SJSA1 (cell line): ENCODE measurements at regions not wholly inside any gene's neighbourhood (a gene's known extent, or its start where the extent isn't known, plus 50 kb on each side); places are given as distances from the start of the nearest gene placed in this dataset.
"Not testable (repeated sequence)": the region's sequence is repeated elsewhere in the genome, so short reads cannot be mapped to it uniquely, and the experiment has no call there.

ENCODE experiments used
- DNase-seq, 2 experiments: peaks; one replicate each; pipeline ENCODE4 v3.0.0-alpha.2; 2015 to 2020; ENCODE audit warnings: low spot score in 2 of 2, low read depth in 1 of 2
- H3K27ac ChIP-seq: fragments of 250-450 bp; sonication (Bioruptor Pico); 2 replicates; pipeline ENCODE4 v1.5.1; 2020; ENCODE audit warnings: mild to moderate bottlenecking, moderate library complexity
- H3K27me3 ChIP-seq: fragments of 250-450 bp; sonication (Bioruptor Pico); replicated peaks from 2 replicates; pipeline ENCODE4 v1.5.1; 2020; ENCODE audit warnings: mild to moderate bottlenecking, moderate library complexity
- H3K36me3 ChIP-seq: fragments of 250-450 bp; sonication (Bioruptor Pico); 2 replicates; pipeline ENCODE4 v1.5.1; 2020; ENCODE audit warnings: mild to moderate bottlenecking
- H3K4me1 ChIP-seq: fragments of 250-450 bp; sonication (Bioruptor Pico); replicated peaks from 2 replicates; pipeline ENCODE4 v1.6.1; 2021; ENCODE audit warnings: mild to moderate bottlenecking
- H3K4me3 ChIP-seq: fragments of 250-450 bp; sonication (Bioruptor Pico); 2 replicates; pipeline ENCODE4 v1.5.1; 2020; ENCODE audit warnings: mild to moderate bottlenecking
- H3K9me3 ChIP-seq: fragments of 250-450 bp; sonication (Bioruptor Pico); replicated peaks from 2 replicates; pipeline ENCODE4 v1.5.1; 2020; ENCODE audit warnings: mild to moderate bottlenecking

DNA sequence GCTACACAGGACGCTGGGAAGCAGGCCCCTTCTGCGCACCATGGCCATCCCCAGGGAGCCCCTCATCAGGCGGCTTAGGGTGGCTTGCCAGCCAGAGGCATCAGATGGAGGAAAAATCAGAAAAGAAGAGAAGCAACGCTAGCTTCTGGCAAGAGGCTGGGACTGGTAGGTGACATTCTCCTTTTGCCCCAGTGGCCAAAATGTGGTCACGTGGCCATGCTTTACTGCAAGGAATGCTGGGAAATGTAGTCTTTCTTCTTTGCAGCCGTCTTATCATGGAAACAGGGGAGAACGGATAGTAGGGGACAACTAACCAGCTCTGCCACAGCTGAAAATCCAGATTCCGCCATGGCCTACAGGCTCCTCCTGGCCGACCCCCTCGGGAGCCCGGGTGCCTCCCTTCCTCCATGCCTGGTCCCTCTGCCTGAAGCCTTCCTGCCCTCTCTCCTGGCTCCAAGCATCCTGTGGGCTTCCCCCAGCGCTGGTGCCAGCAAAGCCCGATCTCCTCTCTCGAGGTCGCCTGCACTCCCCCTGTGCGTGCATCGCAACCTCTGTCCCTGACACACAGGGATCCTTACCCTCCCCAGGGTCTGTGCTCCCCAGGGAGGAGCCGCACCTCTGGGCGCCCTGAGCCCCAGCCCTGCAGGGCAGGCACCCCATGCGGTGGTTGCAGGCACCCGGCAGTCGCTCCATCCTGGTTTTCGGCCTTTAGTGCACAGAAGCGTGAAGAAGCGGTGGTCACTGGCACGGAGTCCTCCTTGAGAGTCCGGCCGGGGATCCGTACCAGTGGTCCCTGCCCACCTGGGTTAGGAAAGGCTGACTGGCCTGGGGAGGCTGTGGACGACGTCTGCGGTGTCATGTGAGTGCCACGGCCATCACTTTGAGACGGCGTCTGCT, 307.7 kb downstream of the TP53TG3F start:
- not testable (repeated sequence) for H3K36me3 ChIP-seq, H3K27me3 ChIP-seq, H3K27ac ChIP-seq, H3K4me3 ChIP-seq, H3K4me1 ChIP-seq, DNase-seq, H3K9me3 ChIP-seq

- not testable (repeated sequence) for H3K27ac ChIP-seq, DNase-seq, H3K9me3 ChIP-seq, H3K36me3 ChIP-seq, H3K4me3 ChIP-seq, H3K4me1 ChIP-seq, H3K27me3 ChIP-seq
These were observed 309.3 kb downstream of the TP53TG3F start for GRCh38 chr16:33768710-33769109.

- not testable (repeated sequence) for H3K4me1 ChIP-seq, H3K9me3 ChIP-seq, H3K27ac ChIP-seq, H3K27me3 ChIP-seq, H3K36me3 ChIP-seq, DNase-seq, H3K4me3 ChIP-seq
These were observed 309.9 kb downstream of the TP53TG3F start for GRCh38 chr16:33769180-33769846.

GRCh38 chr16:33770478-33770877, 311.1 kb downstream of the TP53TG3F start:
- DNase-seq, H3K4me1 ChIP-seq, H3K36me3 ChIP-seq, H3K9me3 ChIP-seq, H3K27me3 ChIP-seq, H3K4me3 ChIP-seq, H3K27ac ChIP-seq: not testable (repeated sequence)

GRCh38 chr16:33771211-33771610, 311.8 kb downstream of the TP53TG3F start:
- H3K27me3 ChIP-seq, H3K4me3 ChIP-seq, H3K4me1 ChIP-seq, H3K27ac ChIP-seq, H3K9me3 ChIP-seq, H3K36me3 ChIP-seq: not testable (repeated sequence)
- DNase-seq, result peak in 1 of 2 experiments; percentile 31

- H3K36me3 ChIP-seq, H3K27ac ChIP-seq, H3K9me3 ChIP-seq, H3K4me1 ChIP-seq, DNase-seq, H3K4me3 ChIP-seq, H3K27me3 ChIP-seq: not testable (repeated sequence)
These were observed 314.6 kb downstream of the TP53TG3F start for GRCh38 chr16:33773966-33774365.

- not testable (repeated sequence) for H3K27me3 ChIP-seq, H3K27ac ChIP-seq, H3K9me3 ChIP-seq, H3K36me3 ChIP-seq, H3K4me1 ChIP-seq, DNase-seq, H3K4me3 ChIP-seq
These were observed 315.3 kb downstream of the TP53TG3F start for GRCh38 chr16:33774724-33775123.

GRCh38 chr16:33816328-33816944, 357.0 kb downstream of the TP53TG3F start:
- H3K36me3 ChIP-seq, DNase-seq, H3K4me3 ChIP-seq, H3K27me3 ChIP-seq, H3K9me3 ChIP-seq, H3K27ac ChIP-seq, H3K4me1 ChIP-seq: not testable (repeated sequence)

DNA sequence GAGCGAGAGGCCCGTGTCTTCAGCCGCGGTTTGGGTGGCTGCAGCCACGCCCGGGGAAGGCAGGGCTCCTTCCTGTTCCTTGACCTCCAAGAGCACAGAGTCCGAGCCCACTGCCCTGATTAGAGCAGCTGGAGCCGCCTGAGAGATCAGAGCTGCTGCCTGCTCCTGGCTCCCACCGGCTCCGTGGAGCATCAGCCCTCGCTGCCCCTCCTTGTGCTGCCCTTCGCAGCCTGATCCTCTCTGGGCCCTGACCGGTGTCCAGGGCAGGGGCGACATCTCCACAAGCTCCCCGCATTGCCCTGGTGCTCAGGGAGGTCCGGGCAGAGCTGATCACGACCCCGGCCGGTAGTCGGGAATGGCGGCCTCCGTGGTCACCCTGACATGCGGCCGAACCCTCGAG, 365.3 kb downstream of the TP53TG3F start:
- H3K36me3 ChIP-seq, H3K27ac ChIP-seq, H3K27me3 ChIP-seq, H3K4me3 ChIP-seq, DNase-seq, H3K9me3 ChIP-seq, H3K4me1 ChIP-seq: not testable (repeated sequence)

DNA sequence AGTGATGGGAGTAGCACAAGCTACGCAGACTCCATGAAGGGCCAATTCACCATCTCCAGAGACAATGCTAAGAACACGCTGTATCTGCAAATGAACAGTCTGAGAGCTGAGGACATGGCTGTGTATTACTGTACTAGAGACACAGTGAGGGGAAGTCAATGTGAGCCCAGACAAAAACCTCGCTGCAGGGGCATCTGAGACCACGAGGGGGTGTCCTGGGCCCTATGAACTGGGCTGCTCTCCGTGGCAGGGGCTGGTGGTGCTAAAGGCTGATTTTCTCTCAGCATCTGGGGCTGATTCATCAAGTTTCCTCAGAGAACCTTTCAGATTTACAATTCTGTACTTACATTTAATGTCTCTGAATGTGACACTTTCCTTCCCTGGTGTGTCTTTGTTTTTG, 368.1 kb downstream of the TP53TG3F start:
- not testable (repeated sequence) for H3K27ac ChIP-seq, DNase-seq, H3K27me3 ChIP-seq, H3K4me3 ChIP-seq, H3K4me1 ChIP-seq, H3K36me3 ChIP-seq, H3K9me3 ChIP-seq

GRCh38 chr16:33839157-33839556, 379.7 kb downstream of the TP53TG3F start:
- H3K4me3 ChIP-seq, H3K4me1 ChIP-seq, H3K36me3 ChIP-seq, H3K27ac ChIP-seq, H3K9me3 ChIP-seq, DNase-seq, H3K27me3 ChIP-seq: not testable (repeated sequence)

DNA sequence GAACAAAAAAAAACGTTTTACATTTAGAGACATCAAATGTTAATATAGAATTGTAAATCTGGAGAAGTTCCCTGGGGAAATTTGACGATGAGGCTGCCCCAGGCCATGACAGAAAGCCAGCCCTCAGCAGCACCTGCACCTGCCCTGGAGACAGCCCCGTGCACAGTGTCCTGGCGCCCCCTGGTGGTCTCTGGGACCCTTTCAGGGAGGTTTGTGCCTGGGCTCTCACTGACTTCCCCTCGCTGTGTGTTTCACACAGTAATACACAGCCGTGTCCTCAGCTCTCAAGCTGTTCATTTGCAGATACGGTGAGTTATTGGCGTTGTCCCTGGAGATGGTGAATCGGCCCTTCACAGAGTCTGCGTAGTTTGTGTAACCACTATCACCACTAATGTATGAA, 385.1 kb downstream of the TP53TG3F start:
- H3K4me1 ChIP-seq, H3K36me3 ChIP-seq, DNase-seq, H3K9me3 ChIP-seq, H3K27me3 ChIP-seq, H3K4me3 ChIP-seq, H3K27ac ChIP-seq: not testable (repeated sequence)
